ENCODE measurements at regions not wholly inside any gene's neighbourhood (a gene's known extent, or its start where the extent isn't known, plus 50 kb on each side); places are given as distances from the start of the nearest gene placed in this dataset.

DNA sequence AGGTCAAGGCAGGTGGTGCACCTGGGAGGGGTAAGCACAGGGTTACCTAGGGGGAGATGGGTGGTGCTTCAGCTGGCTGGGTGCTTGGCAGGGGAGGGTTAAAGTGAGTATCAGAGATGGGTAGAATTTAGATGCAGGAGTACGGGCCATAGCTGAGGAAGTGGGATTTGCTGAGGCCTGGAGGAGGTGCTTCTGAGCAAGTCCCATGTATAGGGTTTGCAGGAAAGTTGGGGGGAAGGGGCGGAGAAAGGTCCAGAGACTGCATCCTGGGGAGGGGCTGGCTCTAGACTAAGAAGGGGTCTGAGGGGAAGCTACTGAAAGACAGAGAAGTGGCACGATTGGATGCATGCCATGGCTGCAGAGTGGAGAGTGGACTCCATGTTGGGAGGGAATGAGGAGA is 281.6 kb upstream of the ZNF32 start:
- H3K9ac ChIP-seq (ENCODE audit: low read length), result no peak overlapping the region
- H3K36me3 ChIP-seq (replicated peaks; ENCODE audit: low read depth, low read length), result no peaks in the 10 kb centered on the region
- H2AFZ ChIP-seq (ENCODE audit: low read depth, low read length), result no peak overlapping the region
- H4K20me1 ChIP-seq (ENCODE audit: insufficient read depth, low read length), result no peaks in the 10 kb centered on the region
- H3K4me3 ChIP-seq (ENCODE audit: low read length), result no peak overlapping the region
- no peak overlapping the region for H3K27ac ChIP-seq (ENCODE audit: low read length)
- H3K27me3 ChIP-seq (ENCODE audit: low read depth, low read length), result no peaks in the 10 kb centered on the region
- no peaks in the 10 kb centered on the region for H3K9me3 ChIP-seq (ENCODE audit: insufficient read depth, low read length)
- TF ChIP-seq CTCF (IDR thresholded peaks at IDR 0.05; ENCODE audit: low read depth, low read length) (no peak), EZH2phosphoT487 (IDR thresholded peaks at IDR 0.05; ENCODE audit: low read depth) (no peak)
- H3K79me2 ChIP-seq (ENCODE audit: low read length), result no peaks in the 10 kb centered on the region
- H3K4me2 ChIP-seq (ENCODE audit: low read length), result no peak overlapping the region
- no peaks in the 10 kb centered on the region for H3K4me1 ChIP-seq (ENCODE audit: low read length)

GRCh38 chr10:43929122-43929521 is 280.4 kb upstream of the ZNF32 start:
- Histone ChIP-seq H3K4me3 (ENCODE audit: low read length) (no peak overlapping the region), H3K9me3 (ENCODE audit: insufficient read depth, low read length) (no peaks in the 10 kb centered on the region), H3K4me1 (ENCODE audit: low read length) (no peaks in the 10 kb centered on the region), H2AFZ (ENCODE audit: low read depth, low read length) (no peak overlapping the region), H3K36me3 (replicated peaks; ENCODE audit: low read depth, low read length) (no peaks in the 10 kb centered on the region), H3K9ac (ENCODE audit: low read length) (no peak overlapping the region), H3K27ac (ENCODE audit: low read length) (no peak overlapping the region), H4K20me1 (ENCODE audit: insufficient read depth, low read length) (no peaks in the 10 kb centered on the region), H3K4me2 (ENCODE audit: low read length) (no peak overlapping the region), H3K79me2 (ENCODE audit: low read length) (no peaks in the 10 kb centered on the region), H3K27me3 (ENCODE audit: low read depth, low read length) (no peaks in the 10 kb centered on the region)
- TF ChIP-seq CTCF (IDR thresholded peaks at IDR 0.05; ENCODE audit: low read depth, low read length) (no peak), EZH2phosphoT487 (IDR thresholded peaks at IDR 0.05; ENCODE audit: low read depth) (no peak)

GRCh38 chr10:43928425-43928968 is 279.8 kb upstream of the ZNF32 start:
- no peak overlapping the region for H2AFZ ChIP-seq (ENCODE audit: low read depth, low read length)
- H3K4me3 ChIP-seq (ENCODE audit: low read length), result no peak overlapping the region
- H3K27ac ChIP-seq (ENCODE audit: low read length), result no peak overlapping the region
- peaks cover 5% of the 10 kb centered on the region for H3K4me1 ChIP-seq (ENCODE audit: low read length)
- TF ChIP-seq CTCF (IDR thresholded peaks at IDR 0.05; ENCODE audit: low read depth, low read length) (no peak), EZH2phosphoT487 (IDR thresholded peaks at IDR 0.05; ENCODE audit: low read depth) (no peak)
- no peaks in the 10 kb centered on the region for H3K9me3 ChIP-seq (ENCODE audit: insufficient read depth, low read length)
- H4K20me1 ChIP-seq (ENCODE audit: insufficient read depth, low read length), result no peaks in the 10 kb centered on the region
- no peak overlapping the region for H3K9ac ChIP-seq (ENCODE audit: low read length)
- no peaks in the 10 kb centered on the region for H3K79me2 ChIP-seq (ENCODE audit: low read length)
- H3K27me3 ChIP-seq (ENCODE audit: low read depth, low read length), result no peaks in the 10 kb centered on the region
- no peak overlapping the region for H3K4me2 ChIP-seq (ENCODE audit: low read length)
- H3K36me3 ChIP-seq (replicated peaks; ENCODE audit: low read depth, low read length), result no peaks in the 10 kb centered on the region

GRCh38 chr10:43926875-43927406 is 278.3 kb upstream of the ZNF32 start:
- no peaks in the 10 kb centered on the region for H4K20me1 ChIP-seq (ENCODE audit: insufficient read depth, low read length)
- H3K4me1 ChIP-seq (ENCODE audit: low read length), result peaks cover 16% of the 10 kb centered on the region
- TF ChIP-seq EZH2phosphoT487 (IDR thresholded peaks at IDR 0.05; ENCODE audit: low read depth), result no peak
- no peak for TF ChIP-seq CTCF (IDR thresholded peaks at IDR 0.05; ENCODE audit: low read depth, low read length)
- H3K9me3 ChIP-seq (ENCODE audit: insufficient read depth, low read length), result no peaks in the 10 kb centered on the region
- H3K9ac ChIP-seq (ENCODE audit: low read length), result no peak overlapping the region
- H3K4me3 ChIP-seq (ENCODE audit: low read length), result no peak overlapping the region
- no peaks in the 10 kb centered on the region for H3K36me3 ChIP-seq (replicated peaks; ENCODE audit: low read depth, low read length)
- H3K27ac ChIP-seq (ENCODE audit: low read length), result no peak overlapping the region
- no peak overlapping the region for H3K4me2 ChIP-seq (ENCODE audit: low read length)
- H2AFZ ChIP-seq (ENCODE audit: low read depth, low read length), result no peak overlapping the region
- H3K27me3 ChIP-seq (ENCODE audit: low read depth, low read length), result no peaks in the 10 kb centered on the region
- H3K79me2 ChIP-seq (ENCODE audit: low read length), result no peaks in the 10 kb centered on the region
